ENCODE measurements at regions not wholly inside any gene's neighbourhood (a gene's known extent, or its start where the extent isn't known, plus 50 kb on each side); places are given as distances from the start of the nearest gene placed in this dataset.
"Not testable (repeated sequence)": the region's sequence is repeated elsewhere in the genome, so short reads cannot be mapped to it uniquely, and the experiment has no call there.

DNA sequence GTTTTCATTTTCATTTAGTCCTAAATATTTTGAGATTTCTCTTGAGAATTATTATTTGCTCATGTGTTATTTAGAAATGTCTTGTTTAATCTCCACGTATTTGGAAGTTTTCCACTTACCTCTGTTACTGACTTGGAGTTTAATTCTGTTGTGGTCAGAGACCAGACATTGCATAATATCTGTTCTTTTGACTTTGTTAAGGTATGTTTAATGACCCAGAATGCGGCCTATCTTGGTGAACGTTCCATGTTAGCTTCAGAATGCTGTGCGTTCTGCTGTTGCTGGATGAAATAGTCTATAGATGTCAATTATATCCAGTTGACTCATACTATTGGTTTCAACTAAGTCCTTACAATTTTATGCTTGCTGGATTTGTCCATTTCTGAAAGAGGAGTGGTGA is 325.3 kb upstream of the TARS1 start:
- no peak for ATAC-seq
- DNase-seq = no peak
- intact Hi-C loops (cut with micrococcal nuclease) = no loop called here

DNA sequence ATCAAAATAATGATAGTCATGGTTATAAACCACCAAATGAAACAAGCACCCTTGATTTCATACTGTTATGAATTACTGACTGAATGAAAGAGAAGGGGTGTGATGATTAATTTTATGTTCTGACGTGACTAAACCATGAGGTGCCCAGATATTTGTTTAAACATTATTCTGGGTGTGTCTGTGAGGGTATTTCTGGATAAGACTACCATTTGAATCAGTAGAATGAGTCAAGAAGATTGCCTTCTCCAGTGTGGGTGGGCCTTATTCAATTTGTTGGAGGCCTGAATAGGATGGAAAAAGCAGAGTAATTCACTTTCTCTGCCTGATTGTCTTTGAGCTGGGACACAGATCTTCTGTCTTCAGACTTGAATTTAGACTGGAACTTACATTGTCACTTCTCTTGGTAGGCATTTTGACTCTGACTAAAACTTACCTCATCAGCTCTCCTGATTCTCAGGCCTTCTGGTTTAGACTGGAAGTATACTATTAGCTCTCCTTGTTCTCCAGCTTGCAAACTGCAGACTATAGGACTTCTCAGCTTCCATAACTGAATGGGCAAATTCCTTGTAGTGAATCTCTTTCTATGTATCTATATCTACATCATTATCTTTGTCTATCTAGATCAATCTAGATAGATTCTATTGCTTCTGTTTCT is 321.9 kb upstream of the TARS1 start:
- intact Hi-C loops (cut with micrococcal nuclease) = no loop called here
- DNase-seq = no peak
- no peak for ATAC-seq

DNA sequence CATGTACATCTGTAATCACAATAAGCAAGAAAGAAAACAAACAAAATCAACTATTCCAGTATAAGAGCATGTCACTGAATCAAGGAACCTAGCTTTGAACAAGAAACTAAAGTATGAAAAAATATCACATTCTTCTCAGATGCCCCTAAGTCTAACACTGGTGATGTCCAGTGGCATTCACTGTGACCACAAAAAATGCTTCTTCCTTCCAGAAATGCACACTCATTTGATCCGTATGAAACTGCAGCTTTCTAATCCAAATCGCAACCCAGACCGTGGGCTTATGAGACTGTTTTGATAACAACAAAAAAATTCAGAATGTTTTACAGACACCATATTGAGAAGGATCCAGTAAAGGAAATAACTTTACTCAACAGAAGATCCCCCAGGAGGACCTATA is 320.1 kb upstream of the TARS1 start:
- intact Hi-C loops (cut with micrococcal nuclease) = no loop called here
- DNase-seq (no peak), ATAC-seq (no peak)

DNA sequence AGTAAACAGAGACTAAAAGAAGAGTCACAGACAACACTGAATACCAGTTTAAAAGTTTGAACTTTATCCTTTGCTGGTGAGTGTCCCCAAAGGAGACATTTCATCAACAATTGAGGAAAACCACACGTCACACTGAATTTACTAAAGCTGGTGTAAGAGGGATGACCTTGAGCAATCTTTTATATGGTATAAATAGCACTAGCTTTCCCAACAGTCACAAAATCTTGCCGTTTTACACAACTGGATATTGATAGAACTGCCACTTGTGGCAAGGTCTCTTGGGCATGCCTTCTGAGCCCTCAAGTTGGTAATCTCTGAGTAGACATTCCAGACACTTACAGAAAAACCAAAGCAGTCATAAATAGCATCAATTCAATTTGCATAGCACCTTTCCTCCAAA is 311.5 kb upstream of the TARS1 start:
- ATAC-seq = no peak

DNA sequence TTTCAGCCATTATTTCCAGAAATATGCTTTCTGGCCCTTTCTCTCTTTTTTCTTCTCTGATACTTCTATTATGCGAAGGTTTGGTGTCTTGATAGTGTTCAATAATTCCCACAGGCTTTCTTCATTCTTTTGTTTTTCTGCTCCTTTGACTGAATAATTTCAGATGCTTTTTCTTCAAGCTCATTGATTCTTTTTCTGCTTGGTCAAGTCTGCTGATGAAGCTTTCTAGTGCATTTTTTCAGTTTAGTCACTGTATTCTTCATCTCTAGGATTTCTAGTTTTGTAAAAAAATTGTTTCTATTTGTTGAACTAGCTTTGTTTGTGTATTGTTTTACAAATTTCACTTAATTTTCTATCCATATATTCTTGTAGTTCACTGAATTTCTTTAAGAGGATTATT is 304.0 kb upstream of the TARS1 start:
- intact Hi-C loops (cut with micrococcal nuclease) = no loop called here
- ATAC-seq (no peak), DNase-seq (no peak)

More for the DNA sequence above, 311.5 kb upstream of the TARS1 start:
- DNase-seq = no peak
- intact Hi-C loops (cut with micrococcal nuclease) = no loop called here

DNA sequence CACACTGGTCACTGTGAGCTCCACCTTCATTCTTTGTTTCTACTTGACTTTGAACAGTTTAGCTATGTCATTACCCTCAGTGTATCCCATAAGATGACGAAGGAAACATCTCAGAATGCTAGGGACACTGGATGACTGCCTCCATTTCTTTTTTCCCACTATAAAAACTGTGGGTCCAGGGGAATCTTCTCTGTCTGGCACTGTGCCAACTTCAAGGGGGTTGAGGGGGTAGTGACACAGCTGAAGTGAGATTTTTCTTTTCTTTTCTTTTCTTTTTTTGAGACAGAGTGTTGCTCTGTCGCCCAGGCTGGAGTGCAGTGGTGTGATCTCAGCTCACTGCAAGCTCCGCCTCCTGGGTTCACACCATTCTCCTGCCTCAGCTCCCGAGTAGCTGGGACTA is 302.6 kb upstream of the TARS1 start:
- DNase-seq; ATAC-seq; intact Hi-C loops (cut with micrococcal nuclease): not testable (repeated sequence)

DNA sequence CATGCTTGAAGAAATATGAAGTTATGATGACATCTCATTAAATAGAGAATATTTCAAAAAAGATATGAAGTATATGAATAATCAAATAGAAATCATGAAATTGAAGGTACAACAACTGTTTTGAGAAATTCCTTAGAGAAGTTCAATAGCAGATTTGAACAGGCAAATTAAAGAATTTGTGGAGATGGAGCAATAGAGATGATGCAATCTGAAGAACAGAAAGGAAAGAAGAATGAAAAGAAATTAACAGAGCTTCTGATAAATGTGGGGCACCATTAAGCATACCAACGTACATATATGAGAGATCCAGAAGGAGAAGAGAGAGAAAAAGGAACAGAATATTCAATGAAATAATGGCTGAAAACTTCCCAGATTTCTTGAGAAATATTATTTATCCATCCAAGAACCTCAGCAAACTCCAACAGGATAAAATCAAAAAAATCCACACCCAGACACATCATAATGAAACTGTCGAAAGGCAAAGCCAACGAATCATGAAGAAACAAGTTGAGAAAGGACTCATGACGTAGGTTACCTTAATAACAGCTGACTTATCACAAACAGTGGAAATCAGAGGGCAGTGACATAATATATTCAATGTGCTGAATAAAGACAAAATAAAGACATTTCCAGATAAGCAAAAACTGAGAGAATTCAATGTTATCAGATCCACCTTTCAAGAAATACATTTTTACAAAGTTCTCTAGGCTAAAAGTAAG is 297.2 kb upstream of the TARS1 start:
- intact Hi-C loops (cut with micrococcal nuclease) = no loop called here
- DNase-seq (no peak), ATAC-seq (no peak)

DNA sequence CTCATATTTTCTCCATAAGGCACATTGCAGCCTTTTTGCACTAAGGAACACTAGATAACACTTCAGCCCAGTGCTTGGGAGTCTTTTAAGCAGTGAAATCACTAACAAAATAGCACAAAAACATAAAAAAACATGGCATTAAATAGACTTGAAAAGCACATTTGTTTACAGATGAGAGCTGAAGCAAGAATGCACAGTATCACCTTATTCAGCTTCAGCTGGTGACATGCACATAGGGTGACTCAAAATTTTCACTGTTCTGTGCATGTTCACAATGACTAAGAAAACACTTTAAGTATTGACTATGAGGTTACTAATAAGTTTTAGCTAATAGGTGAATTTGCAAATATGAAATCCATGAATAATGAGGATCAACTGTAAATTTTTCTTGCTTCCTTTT is 293.9 kb upstream of the TARS1 start:
- no peak for DNase-seq
- no peak for ATAC-seq
- intact Hi-C loops (cut with micrococcal nuclease) = no loop called here

DNA sequence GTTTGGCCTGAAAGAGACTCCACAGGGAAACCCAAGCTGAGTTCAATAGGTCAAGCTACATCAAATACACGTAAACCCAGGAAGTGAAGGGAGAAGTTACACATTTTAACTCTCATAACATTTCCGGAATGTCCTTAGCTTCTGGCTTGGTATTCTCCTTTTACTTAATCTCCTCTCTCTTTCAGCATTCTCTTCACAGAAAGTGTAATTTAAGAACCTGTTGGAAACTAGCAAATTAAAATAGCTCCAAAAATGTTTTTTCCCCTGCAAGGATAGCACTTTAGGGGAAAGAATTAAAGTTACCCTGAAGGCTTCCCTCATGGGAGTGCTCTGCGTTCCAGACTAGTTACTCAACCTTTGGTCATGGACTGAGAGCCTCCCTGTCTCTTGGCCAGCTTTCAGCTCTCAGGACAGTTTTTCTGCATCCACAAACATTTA is 292.7 kb upstream of the TARS1 start:
- intact Hi-C loops (cut with micrococcal nuclease) = no loop called here
- no peak for DNase-seq
- ATAC-seq = peak; percentile 94

DNA sequence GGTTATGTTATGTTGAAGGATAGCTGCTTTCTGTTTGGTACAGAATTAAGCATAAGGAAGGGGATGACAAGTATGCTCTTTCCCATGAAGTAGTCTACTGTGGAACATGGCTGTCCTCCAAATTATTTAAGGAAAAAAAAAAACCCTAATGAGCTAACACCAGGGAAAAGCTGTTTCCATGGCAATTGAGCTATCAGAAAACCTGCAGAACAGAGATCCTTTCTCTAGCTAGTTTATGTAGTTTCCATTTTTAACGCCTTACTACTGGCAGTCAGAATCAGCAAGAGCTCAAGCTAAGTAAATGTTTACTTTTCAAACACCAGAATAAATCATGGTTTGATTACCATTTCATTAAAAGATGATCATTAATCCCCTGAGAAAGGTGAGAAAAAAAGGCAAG is 287.4 kb upstream of the TARS1 start:
- intact Hi-C loops (cut with micrococcal nuclease) = no loop called here
- no peak for DNase-seq
- no peak for ATAC-seq

DNA sequence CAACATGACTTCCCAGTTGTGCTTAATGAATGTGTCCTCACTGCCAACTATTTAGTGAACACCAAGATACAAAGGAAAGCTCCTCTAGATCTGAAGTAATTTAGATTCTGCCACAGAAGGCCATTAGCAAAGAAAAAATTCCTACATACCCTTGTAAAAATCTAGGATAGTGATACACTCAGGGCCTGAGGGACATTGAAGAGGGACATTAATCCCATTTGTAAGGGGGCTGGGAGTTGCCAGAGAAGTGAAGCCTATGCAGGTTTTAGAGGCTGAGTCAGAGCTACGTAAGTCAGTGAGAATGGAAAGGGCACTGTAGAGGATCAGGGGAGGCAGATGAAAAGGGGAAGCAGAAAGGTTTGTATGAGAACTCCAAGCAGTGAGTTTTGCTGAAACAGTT is 286.9 kb upstream of the TARS1 start:
- DNase-seq (no peak), ATAC-seq (no peak)
- intact Hi-C loops (cut with micrococcal nuclease) = no loop called here

DNA sequence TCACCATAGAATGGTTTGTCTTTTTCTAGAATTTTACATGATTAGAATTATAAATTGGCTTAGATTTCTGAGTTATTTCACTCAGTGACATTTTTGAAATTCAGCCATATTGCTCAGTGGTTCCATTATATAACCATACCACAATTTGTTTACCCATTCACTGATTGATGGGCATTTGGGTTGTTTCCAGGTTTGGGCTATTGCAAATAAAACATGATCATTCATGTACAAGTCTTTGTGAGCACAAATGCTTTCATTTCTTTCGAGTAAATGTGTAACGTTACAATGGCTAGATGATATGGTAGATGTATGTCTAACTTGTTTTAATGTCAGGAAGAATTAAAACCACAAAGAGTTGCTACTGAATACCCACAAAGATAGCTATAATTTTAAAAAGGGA is 279.9 kb upstream of the TARS1 start:
- ATAC-seq (no peak), DNase-seq (no peak)
- intact Hi-C loops (cut with micrococcal nuclease) = no loop called here

DNA sequence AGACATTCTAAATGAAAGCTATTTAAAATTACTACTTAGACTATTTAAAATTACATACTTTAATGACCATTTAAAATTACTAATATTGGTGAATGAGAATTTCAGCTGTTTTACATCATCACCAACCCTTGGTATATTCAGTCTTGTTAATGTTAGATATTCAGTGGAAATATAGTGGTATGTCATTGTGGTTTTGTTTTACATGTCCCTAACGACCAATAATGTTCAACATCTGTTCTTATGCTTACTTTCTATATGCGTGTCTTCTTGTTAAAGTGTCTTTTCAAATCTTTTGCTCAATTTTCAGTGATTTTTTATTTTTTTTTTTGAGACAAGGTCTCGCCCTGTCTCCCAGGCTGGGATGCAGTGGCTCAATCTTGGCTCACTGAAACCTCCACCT is 279.3 kb upstream of the TARS1 start:
- ATAC-seq (no peak), DNase-seq (no peak)
- intact Hi-C loops (cut with micrococcal nuclease) = no loop called here

DNA sequence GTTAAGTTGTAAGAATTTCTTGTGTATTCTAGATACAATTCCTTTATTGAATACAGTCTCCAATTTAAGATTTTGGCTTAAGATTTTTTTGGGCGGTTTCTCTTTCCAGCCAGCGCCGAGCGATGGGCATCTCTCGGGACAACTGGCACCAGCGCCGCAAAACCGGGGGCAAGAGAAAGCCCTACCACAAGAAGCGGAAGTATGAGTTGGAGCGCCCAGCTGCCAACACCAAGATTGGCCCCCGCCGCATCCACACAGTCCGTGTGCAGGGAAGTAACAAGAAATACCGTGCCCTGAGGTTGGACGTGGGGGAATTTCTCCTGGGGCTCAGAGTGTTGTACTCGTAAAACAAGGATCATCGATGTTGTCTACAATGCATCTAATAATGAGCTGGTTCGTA is 278.7 kb upstream of the TARS1 start:
- ATAC-seq (no peak), DNase-seq (peak; percentile 19)
- intact Hi-C loops (cut with micrococcal nuclease) = no loop called here

DNA sequence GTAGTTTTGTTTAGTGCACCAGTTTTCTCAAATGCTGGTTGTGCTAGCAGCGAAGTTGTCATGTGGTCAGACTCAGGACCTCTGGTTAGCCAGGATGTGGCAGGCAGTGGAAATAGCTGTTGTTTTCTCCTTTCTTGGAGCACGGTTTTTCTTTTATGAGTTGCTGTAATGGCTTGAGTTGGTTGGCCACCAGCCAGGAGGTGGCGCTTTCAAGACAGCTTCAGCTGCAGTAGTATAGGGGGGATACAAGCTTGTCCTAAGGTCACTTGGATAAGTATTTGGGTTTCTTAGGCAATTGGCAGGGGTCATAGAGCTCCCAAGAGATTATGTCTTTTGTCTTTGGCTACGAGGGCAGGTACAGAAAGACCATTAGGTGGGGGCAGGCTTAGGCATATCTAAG is 274.2 kb upstream of the TARS1 start:
- DNase-seq = peak; percentile 33
- intact Hi-C loops (cut with micrococcal nuclease) = no loop called here

DNA sequence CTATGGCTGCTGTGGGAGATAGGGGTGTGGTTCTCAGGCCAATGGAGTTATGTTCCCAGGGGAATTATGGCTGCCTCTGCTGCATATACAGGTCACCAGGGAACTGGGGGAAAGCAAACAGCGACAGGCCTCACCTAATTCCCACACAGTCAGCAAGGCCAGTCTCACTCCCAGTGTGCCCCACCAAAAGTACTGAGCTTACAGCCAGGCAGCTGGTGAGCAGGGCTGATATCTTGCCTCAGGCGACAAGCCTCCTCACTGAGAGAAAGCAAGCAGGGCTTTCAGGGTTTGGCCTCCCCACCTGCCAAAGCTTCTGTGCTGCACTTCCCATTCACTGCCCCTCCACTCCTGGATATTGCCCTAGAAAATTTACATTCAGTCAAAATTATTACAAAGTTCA is 273.8 kb upstream of the TARS1 start:
- ATAC-seq (no peak), DNase-seq (no peak)
- intact Hi-C loops (cut with micrococcal nuclease) = no loop called here

More for the DNA sequence above, 274.2 kb upstream of the TARS1 start:
- no peak for ATAC-seq

DNA sequence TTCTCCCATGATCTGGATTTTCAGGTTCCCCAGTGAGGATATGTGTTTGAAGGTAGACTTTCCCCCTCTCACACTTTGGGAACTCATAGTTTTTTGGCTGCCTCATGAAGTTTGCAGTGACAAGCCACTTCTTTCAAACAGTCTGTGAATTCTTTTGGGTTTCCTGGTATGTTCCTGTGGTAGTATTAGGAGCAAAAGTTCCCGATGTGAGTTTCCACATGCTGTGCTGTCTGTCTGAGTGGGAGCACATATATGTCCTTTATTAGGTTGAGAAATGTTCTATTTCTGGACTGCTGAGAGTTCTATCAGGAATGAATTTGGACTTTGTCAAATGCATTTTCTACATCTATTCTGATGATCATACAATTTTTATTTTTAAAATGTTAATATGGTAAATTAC is 273.2 kb upstream of the TARS1 start:
- intact Hi-C loops (cut with micrococcal nuclease) = no loop called here
- DNase-seq (no peak), ATAC-seq (no peak)

DNA sequence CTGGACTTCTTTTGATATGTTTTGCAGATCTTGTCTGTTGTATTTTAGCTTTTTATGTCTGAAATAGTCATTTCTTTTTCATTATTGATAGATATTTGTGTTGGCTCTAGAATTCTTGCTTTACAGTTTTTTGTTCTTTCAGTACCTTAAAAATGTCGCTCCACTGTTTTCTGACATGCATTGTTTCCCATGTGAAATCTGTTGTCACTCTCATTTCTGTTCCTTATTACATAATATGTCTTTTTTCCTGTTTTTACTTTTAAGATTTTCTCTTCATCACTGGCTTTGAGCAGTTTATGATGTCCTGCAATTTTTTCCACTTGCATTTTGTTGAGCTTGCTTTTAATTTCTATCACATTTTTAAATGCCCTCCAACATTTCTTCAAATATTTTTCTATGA is 270.4 kb upstream of the TARS1 start:
- ATAC-seq (no peak), DNase-seq (no peak)
- intact Hi-C loops (cut with micrococcal nuclease) = no loop called here

DNA sequence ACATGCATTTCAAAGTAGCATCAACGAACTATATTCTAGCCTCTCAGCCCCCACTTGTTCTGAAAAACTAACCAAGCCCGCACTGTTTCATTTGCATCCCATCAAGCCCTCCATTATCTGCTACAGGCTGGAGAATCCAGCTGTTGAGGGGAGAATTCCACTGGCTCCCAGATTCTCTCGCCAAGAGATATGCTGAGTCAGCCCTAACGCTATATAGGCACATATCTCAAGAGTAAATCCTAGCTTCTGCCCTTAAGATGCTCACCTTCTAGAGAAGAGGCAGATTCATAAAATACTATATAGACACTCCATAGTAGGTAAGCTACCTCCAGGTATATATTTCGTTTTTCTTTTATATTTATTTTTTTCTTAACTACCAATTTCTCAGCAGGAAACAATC is 266.4 kb upstream of the TARS1 start:
- no peak for ATAC-seq
- DNase-seq = no peak
- intact Hi-C loops (cut with micrococcal nuclease) = no loop called here

DNA sequence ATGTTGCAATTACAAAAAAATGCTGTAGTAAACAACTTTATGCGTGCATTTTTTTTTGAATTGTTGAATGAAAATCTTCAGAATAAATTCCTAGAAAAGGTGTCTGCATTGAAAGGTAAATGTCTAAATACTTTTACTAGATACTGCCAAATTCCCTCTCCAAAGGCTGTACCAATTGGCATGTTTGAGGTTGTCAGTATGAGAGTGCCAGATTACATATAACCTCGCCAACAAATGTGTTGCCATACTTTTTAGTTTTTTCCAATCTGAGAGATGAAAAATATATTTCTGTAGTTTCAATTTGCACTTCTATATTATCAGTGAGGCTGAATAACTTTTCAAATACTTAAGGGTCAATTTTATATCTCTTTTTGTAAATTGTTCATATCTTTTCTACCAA is 261.5 kb upstream of the TARS1 start:
- intact Hi-C loops (cut with micrococcal nuclease) = no loop called here
- DNase-seq (no peak), ATAC-seq (no peak)

DNA sequence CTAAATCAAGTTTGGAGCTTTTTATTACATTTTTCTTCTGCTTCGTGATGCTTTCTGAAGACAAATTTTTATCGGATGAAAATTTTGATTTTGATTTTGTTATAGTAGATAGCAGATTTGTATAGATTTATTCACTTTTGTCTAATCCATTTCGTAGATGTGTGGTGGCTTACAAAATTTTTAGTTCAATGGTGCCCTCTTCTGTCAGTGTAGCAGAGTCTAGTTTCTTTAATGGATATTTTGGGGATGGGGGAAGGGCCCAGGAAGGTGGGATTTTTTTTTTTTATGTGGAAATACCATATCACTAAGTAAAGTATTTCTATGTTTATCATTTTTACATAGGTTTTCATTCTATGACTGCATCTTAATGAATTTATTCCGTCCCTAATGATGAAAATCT is 259.9 kb upstream of the TARS1 start:
- DNase-seq = no peak
- peak; percentile 38 for ATAC-seq
- intact Hi-C loops (cut with micrococcal nuclease) = no loop called here
